HG03025 (cell line): ENCODE measurements at regions not wholly inside any gene's neighbourhood (a gene's known extent, or its start where the extent isn't known, plus 50 kb on each side); places are given as distances from the start of the nearest gene placed in this dataset.

Experiments used
- ATAC-seq: cut with Tn5 transposase; IDR thresholded peaks from one replicate; pipeline ENCODE4 v1.9.1; 2021; ENCODE audit warnings: mild to moderate bottlenecking, moderate library complexity; ENCODE audit not compliant: unreplicated experiment, low FRiP score

GRCh38 chr15:98437752-98438151 is 210.6 kb upstream of the IGF1R start:
- ATAC-seq = no peak

GRCh38 chr15:98438326-98438725 is 210.0 kb upstream of the IGF1R start:
- ATAC-seq = no peak

DNA sequence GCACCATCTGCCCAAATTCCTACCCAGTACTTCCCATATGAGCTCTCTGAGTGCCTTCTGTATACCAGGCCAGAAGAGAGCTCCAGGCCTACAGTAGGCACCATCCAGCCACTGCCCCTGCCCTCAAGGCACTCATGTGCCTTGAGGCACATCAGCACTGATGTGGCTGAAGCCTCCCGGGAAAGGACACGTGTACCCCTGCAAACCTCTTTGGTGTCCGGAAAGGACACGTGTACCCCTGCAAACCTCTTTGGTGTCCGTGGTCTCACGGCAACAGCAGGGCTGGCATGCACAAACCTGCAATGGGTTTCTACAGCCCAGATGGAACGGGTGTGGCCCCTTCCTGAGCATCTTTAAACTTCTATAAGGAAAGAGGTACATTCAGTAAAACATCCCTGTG is 209.4 kb upstream of the IGF1R start:
- ATAC-seq = no peak

DNA sequence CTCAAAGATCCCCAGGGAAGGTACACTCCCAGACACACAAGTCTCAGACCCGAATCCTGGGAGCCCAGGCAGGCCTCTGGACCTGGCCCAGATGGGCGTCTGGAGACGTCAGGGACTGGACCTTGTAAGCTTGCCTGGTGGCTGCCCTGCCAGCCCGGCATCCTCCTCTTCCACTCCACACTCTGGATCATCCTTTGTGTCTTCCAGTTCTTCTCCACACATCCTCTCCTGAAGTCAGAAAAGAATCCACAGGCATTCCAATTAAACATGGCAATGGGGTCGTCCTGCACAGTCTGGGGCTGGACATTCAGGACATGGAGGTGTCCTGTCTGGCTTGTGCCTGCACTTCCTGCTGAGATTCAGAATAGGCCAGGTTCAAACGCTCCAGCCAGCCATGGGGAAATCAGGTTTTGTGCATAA is 208.8 kb upstream of the IGF1R start:
- no peak for ATAC-seq

GRCh38 chr15:98440917-98441316 is 207.4 kb upstream of the IGF1R start:
- ATAC-seq = no peak

DNA sequence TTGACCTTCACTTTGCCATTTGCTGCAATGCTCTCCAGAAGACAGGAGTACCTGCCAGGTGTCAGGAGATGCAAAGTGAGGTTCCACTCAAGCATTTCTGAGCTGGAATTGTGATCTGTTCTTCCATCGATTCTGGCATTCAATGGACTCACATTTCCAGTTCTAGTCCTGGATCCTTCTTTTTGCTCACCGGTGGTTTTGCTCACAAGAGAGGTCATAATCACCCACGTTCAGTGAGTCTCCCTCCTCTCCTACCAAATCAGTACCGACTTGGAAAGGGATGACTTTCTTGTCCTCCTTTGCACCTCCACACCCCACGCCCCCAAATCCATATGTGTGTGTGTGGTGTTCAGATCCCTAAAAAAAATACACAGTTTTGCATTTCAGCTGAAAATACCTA is 206.7 kb upstream of the IGF1R start:
- no peak for ATAC-seq

GRCh38 chr15:98442379-98442833 is 205.9 kb upstream of the IGF1R start:
- no peak for ATAC-seq

- ATAC-seq = no peak
These were observed 205.4 kb upstream of the IGF1R start for GRCh38 chr15:98442901-98443300.

DNA sequence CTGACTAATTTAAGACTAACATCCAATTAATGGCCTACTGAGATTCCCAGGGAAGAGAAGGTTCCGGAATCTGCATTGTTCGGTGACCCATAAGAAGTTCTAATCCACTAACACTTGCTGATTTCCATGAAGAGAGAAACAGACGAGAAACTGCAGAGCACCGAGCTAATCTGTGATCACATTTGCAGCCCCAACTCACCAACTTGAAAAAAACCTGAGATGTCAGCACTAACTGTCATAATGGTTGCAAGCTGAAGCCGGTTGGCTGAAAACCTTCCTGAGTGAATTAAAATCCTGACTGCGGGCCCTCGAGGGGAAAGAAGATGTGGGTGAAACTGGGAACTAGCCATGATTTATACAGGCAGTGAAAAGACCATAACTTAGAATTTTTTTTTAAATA is 204.8 kb upstream of the IGF1R start:
- no peak for ATAC-seq

GRCh38 chr15:98444138-98444537 is 204.2 kb upstream of the IGF1R start:
- ATAC-seq = no peak

GRCh38 chr15:98445315-98445714 is 203.0 kb upstream of the IGF1R start:
- no peak for ATAC-seq

DNA sequence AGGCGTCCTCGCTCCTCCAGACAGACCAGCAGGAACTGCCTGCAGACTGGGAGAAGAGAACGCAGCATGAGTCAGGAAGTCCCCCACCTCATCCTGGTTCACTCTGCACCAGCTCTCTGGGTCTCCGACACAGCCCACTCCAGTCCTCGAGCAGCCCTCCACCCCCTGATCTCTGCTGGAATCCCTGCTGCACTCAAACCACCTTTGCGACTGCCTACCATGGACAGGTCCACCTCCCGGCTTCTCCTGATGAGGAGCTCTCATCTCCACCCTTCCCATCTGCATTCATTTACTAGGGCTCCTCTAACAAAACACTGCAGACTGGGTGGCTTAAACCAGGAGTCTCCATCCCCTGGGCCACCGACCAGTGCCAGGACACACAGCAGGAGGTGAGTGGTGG is 202.3 kb upstream of the IGF1R start:
- ATAC-seq = no peak

GRCh38 chr15:98447069-98447468 is 201.3 kb upstream of the IGF1R start:
- ATAC-seq = no peak

DNA sequence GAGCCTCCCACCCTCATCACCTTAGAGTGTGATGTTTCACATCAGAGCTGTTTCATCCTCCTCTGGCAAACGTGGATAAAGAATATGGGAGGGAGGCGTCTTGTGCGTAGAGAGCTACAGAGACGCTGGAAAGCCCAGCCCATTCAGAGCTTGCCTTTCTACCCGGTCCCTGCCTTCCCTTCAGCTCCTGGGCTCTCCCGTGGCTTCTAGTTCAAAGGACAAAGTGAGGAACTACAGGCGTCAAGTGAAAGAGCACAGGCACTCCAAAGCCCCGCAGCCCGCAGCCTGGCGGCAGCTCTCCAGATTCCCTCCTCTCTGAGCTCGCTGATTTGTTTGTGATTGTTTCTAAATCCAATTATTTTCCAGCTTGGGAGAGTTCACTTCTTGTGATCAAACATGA is 197.1 kb upstream of the IGF1R start:
- ATAC-seq = no peak

DNA sequence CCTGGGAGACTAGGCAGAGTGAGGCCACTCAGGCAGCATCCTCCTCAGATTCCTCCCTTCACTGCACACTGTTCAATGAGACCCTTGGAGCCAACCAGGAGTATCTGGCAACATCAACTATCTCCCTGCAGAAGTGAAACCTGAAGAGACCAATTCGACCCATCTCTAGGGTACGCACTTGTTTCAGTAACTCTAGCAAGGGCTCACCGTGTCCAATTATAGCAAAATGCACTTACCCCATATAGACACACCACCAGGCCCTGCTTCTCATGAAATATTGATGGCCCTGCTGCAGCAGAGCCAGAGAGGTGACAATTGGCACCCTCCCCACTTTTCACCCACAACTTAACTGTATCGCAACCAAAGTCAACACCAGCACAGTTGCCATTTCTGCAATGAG is 196.1 kb upstream of the IGF1R start:
- ATAC-seq = no peak

GRCh38 chr15:98455904-98456303 is 192.4 kb upstream of the IGF1R start:
- no peak for ATAC-seq

- no peak for ATAC-seq
These were observed 171.8 kb upstream of the IGF1R start for GRCh38 chr15:98476559-98476958.

GRCh38 chr15:98480844-98481243 is 167.5 kb upstream of the IGF1R start:
- ATAC-seq = no peak

DNA sequence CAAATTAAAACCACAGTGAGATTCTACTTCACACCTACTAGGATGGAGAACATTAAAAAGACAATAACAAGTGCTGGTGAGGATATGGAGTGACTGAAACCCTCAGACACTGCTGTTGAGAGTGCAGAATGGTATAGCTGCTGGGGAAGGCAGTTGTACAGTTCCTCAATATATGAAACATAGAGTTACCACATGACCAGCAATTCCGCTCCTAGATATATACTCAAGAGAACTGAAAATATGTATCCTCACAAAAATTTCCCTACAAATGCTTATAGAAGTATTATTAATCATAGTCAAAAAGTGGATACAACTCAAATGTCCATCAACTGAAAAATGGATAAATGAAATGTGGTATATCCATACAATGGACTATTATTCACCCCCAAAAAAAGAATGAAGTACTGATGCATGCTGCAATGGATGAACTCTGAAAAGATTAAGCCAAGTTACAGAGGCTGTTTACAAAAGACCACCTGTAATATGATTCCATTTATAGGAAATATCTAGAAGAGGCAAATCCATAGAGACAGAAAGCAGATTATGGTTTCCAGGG is 164.7 kb upstream of the IGF1R start:
- no peak for ATAC-seq

DNA sequence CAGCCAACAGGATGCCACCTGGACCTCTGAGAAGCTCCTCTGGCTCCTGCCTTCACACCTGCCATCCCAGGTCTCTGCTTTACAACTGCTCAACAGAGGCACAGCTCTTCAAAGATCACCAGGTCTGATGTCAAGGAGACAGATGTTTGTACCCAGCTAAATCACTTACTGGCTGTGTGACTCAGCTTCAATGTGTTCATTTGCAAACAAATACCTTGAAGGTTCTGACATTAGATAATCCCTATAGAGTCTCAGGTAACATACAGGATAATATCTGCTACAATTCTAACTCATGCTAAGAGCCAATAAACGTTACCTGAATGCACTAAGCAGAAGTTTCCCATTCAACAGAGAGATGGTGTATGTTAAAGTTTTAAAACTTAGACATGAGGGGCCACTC is 163.4 kb upstream of the IGF1R start:
- no peak for ATAC-seq

GRCh38 chr15:98485451-98485850 is 162.9 kb upstream of the IGF1R start:
- no peak for ATAC-seq

DNA sequence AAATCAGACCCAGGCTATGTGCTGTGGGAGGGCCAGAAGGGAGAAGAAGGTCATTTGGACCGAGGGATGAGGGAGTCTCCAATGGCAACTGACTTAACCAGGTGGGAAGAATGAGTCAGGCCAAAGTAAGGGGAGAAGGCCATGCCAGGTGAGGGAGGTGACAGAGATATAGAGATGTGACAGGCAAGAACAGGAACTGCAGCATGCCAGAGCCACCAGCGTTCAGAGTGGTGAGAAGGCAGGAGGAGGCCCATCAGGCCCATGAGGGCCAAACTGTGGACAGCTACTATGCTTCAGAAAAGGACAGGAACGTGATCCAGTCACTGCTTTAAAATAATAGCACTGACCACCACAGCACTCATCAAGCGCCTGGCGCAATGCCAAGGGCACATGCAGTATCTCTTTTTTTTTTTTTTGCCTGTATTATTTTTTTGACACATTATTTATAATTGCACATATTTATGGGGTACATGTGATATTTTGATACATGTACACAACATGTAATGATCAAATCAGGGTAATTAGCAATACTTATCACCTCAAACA is 154.3 kb upstream of the IGF1R start:
- no peak for ATAC-seq

- no peak for ATAC-seq
These were observed 147.1 kb upstream of the IGF1R start for GRCh38 chr15:98501192-98501591.
